SH-SY5Y (cell line): ENCODE measurements at regions not wholly inside any gene's neighbourhood (a gene's known extent, or its start where the extent isn't known, plus 50 kb on each side); places are given as distances from the start of the nearest gene placed in this dataset.

Experiments
- GATA2 ChIP-seq: IDR thresholded peaks from 2 replicates; pipeline ENCODE4 v1.6.1; 2011; ENCODE audit warnings: mild to moderate bottlenecking, low read depth, low read length
- GATA3 ChIP-seq: IDR thresholded peaks from 2 replicates; pipeline ENCODE4 v1.6.1; 2011; ENCODE audit warnings: low read depth, mild to moderate bottlenecking, low read length, moderate library complexity

DNA sequence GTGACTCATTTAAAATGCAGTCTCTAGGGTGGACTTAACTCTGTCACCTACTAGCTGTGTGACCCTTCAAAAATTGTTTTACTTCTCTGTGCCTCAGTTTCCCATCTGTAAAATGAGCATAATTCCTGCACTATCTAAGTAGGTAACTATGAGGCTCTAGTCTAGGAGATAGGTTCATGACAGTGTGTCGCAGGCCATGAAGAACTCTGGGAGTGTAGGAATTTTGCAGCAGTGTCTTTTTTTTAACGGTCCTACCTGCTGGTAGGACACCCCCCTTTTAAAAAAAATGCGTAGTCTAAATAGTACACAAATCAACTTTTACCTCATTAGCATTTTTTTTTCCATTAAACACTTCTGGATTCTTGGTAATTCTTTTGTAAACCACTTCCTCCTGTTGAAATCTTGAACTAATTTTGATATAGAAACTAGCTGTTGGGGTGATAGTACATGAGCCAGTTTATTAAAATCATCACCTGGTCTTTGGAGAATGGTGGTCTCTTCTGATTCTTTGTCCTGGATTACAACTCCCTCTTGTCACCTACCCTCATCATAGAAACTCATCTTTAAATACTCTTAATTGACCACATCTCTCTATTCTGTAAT lies 86.0 kb upstream of the SLC38A2 start:
- no peak for TF ChIP-seq GATA2
- no peak for TF ChIP-seq GATA3
